ENCODE measurements at regions not wholly inside any gene's neighbourhood (a gene's known extent, or its start where the extent isn't known, plus 50 kb on each side); places are given as distances from the start of the nearest gene placed in this dataset.

DNA sequence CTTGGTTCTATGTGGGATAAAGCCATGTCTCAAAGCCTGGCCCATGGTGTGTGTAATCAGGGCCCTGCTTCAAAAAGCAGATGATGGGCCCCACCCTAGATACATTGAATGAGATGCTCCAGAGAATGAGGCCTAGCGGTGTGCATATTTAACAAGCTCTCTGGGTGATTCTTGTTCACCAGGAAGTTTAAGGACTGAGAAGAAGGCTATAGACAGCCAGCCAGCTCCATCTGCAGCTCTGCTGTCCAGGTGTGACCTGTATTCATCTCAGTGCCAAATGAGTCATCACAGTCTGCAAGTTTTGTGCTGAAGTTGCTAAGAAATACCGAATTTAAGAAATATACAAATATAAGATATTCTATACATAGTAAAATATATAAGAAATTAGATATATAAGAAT lies 182.0 kb upstream of the RUNX1 start:
- TF ChIP-seq, protein P1, sequence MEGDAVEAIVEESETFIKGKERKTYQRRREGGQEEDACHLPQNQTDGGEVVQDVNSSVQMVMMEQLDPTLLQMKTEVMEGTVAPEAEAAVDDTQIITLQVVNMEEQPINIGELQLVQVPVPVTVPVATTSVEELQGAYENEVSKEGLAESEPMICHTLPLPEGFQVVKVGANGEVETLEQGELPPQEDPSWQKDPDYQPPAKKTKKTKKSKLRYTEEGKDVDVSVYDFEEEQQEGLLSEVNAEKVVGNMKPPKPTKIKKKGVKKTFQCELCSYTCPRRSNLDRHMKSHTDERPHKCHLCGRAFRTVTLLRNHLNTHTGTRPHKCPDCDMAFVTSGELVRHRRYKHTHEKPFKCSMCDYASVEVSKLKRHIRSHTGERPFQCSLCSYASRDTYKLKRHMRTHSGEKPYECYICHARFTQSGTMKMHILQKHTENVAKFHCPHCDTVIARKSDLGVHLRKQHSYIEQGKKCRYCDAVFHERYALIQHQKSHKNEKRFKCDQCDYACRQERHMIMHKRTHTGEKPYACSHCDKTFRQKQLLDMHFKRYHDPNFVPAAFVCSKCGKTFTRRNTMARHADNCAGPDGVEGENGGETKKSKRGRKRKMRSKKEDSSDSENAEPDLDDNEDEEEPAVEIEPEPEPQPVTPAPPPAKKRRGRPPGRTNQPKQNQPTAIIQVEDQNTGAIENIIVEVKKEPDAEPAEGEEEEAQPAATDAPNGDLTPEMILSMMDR (tag by site-specific recombination; IDR thresholded peaks at IDR 0.05): no peak
- TF ChIP-seq, protein P2, sequence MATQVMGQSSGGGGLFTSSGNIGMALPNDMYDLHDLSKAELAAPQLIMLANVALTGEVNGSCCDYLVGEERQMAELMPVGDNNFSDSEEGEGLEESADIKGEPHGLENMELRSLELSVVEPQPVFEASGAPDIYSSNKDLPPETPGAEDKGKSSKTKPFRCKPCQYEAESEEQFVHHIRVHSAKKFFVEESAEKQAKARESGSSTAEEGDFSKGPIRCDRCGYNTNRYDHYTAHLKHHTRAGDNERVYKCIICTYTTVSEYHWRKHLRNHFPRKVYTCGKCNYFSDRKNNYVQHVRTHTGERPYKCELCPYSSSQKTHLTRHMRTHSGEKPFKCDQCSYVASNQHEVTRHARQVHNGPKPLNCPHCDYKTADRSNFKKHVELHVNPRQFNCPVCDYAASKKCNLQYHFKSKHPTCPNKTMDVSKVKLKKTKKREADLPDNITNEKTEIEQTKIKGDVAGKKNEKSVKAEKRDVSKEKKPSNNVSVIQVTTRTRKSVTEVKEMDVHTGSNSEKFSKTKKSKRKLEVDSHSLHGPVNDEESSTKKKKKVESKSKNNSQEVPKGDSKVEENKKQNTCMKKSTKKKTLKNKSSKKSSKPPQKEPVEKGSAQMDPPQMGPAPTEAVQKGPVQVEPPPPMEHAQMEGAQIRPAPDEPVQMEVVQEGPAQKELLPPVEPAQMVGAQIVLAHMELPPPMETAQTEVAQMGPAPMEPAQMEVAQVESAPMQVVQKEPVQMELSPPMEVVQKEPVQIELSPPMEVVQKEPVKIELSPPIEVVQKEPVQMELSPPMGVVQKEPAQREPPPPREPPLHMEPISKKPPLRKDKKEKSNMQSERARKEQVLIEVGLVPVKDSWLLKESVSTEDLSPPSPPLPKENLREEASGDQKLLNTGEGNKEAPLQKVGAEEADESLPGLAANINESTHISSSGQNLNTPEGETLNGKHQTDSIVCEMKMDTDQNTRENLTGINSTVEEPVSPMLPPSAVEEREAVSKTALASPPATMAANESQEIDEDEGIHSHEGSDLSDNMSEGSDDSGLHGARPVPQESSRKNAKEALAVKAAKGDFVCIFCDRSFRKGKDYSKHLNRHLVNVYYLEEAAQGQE (tag by site-specific recombination; IDR thresholded peaks at IDR 0.05): no peak
- TF ChIP-seq ZNF830 (tag by site-specific recombination; IDR thresholded peaks at IDR 0.05; ENCODE audit: low read depth): no peak
- no peak for TF ChIP-seq ZNF510 (tag by site-specific recombination; IDR thresholded peaks at IDR 0.05; ENCODE audit: insufficient replicate concordance)
- TF ChIP-seq, protein P3, sequence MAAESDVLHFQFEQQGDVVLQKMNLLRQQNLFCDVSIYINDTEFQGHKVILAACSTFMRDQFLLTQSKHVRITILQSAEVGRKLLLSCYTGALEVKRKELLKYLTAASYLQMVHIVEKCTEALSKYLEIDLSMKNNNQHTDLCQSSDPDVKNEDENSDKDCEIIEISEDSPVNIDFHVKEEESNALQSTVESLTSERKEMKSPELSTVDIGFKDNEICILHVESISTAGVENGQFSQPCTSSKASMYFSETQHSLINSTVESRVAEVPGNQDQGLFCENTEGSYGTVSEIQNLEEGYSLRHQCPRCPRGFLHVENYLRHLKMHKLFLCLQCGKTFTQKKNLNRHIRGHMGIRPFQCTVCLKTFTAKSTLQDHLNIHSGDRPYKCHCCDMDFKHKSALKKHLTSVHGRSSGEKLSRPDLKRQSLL (tag by site-specific recombination; IDR thresholded peaks at IDR 0.05): no peak
- TF ChIP-seq PBX3 (CRISPR knock-in tag; IDR thresholded peaks at IDR 0.05): no peak
- no peak for TF ChIP-seq ZNF23 (tag by site-specific recombination; IDR thresholded peaks at IDR 0.05; ENCODE audit: borderline replicate concordance)
- TF ChIP-seq, protein P4, sequence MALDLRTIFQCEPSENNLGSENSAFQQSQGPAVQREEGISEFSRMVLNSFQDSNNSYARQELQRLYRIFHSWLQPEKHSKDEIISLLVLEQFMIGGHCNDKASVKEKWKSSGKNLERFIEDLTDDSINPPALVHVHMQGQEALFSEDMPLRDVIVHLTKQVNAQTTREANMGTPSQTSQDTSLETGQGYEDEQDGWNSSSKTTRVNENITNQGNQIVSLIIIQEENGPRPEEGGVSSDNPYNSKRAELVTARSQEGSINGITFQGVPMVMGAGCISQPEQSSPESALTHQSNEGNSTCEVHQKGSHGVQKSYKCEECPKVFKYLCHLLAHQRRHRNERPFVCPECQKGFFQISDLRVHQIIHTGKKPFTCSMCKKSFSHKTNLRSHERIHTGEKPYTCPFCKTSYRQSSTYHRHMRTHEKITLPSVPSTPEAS (tag by site-specific recombination; IDR thresholded peaks at IDR 0.05): no peak
- TF ChIP-seq REPIN1 (tag by site-specific recombination; IDR thresholded peaks at IDR 0.05; ENCODE audit: low read depth): no peak
- no peak for TF ChIP-seq ZNF660 (tag by site-specific recombination; IDR thresholded peaks at IDR 0.05)

All from HEK293 (cell line).